ENCODE measurements at regions not wholly inside any gene's neighbourhood (a gene's known extent, or its start where the extent isn't known, plus 50 kb on each side); places are given as distances from the start of the nearest gene placed in this dataset.
"Not testable (repeated sequence)": the region's sequence is repeated elsewhere in the genome, so short reads cannot be mapped to it uniquely, and the experiment has no call there.

DNA sequence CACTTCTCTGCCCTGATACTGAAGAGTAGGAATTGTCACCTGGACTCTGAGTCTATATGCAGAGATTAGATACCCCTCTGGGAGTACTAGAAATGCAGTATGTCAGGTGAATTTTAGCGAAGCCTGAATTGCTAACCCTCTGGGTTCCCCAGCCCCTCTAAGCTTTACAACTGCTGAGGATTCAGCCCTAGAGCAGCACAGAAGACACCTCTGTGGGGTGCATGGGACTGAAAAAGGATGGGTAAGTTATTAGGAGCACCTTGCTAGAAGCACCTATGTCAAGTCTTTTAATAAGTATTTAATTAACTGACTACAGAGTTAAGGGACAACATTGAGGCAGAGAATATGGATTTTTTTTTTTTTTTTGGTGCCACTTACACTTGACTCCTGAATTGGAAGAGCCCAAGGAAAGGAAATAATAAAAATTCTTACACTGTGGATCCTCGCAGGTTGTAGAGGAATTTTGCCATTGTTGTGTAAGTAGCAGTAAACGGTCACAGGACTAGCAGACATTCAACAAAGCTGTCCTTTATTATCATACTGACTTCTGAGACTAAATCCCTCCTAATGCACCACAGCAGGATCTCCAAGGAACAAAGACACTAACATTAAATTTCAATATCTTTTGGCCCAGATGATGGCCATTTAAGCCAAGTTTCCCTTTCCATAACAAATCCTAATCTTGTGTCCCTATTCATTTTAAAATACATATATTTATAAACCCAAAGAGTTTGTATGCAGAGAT is 253.2 kb downstream of the ANKRD50 start:
- DNase-seq: no peak

- DNase-seq: no peak
These were observed 252.6 kb downstream of the ANKRD50 start for GRCh38 chr4:124459941-124460310.

GRCh38 chr4:124461592-124461991 is 250.9 kb downstream of the ANKRD50 start:
- DNase-seq: not testable (repeated sequence)

GRCh38 chr4:124462954-124463828 is 249.3 kb downstream of the ANKRD50 start:
- no peak for DNase-seq

DNA sequence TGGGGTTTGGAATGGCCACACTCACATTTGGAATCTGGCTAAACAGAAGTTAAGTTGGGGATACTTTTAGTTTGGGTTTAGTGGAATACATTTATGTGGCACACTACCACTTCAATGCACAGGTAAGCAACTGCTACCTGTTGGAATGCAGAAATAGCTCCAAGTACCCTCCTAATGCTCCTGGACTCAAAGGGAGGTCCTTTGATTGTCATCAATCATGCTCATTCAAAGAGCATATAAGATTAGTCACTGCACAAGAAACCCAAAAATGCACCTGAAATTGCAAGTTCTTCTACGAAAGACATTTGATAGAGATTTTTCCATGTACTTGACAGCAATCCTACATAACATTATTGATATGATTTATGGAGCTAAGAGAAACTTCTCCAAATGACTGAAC is 247.7 kb downstream of the ANKRD50 start:
- no peak for DNase-seq

DNA sequence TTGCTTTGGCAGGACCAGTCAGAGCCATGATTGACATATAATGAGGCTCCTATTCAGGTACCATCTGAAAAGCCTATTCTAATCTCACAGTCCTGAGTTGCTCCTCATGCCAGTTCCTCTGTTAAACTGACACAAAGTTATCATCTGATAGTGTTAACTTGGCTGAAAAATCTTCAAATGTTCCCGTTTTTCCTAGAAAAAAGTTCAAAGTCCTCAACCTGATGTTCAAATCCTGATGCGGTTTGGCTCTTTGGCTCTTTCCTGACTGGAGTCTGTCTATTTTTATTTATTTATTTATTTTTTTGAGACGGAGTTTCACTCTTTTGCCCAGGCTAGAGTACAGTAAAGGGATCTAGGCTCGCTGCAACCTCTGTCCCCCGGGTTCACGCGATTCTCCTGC is 244.2 kb downstream of the ANKRD50 start:
- DNase-seq: no peak

GRCh38 chr4:124469981-124470380 is 242.6 kb downstream of the ANKRD50 start:
- DNase-seq: no peak

- DNase-seq: no peak
These were observed 234.1 kb downstream of the ANKRD50 start for GRCh38 chr4:124478470-124478869.

- DNase-seq: no peak
These were observed 232.5 kb downstream of the ANKRD50 start for GRCh38 chr4:124480061-124480460.

DNA sequence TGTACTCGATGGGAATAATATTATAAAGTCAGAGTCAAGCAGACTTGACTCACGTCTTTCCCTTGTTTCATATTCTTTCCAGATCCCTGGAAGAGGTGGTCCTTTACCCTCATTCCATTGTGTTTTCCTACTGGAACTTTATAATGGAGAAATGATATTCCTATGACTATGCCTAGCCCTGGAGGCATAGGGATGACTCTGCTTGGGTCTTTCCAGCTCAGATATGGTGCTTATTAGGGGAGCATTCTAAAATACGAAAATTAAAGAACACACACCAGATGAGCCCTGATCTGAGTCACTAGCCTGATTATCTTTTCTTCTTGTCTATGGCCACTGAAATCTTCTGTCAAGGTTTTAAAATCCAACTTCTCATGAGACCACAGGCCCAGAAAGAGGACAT is 231.4 kb downstream of the ANKRD50 start:
- no peak for DNase-seq

GRCh38 chr4:124483048-124483906 is 229.3 kb downstream of the ANKRD50 start:
- DNase-seq: no peak

- no peak for DNase-seq
These were observed 228.5 kb downstream of the ANKRD50 start for GRCh38 chr4:124484008-124484407.

DNA sequence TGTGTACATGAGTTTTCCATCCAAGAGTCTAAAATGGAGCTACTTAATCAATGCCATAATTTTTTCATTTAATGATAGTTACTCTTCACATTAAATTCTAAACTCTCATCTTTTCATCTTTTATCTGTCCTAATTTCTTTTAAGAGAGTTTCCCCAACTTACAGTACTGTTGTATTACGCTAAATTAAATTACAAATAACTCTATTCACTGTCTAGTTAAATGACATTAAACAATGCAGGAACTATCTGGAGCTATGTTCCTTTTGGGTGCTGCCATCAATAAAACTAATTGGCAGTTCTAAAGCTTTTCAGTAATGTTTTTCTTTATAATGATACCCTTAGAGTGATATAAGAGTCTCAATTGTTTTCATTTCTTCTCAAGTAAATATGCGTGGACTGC is 227.6 kb downstream of the ANKRD50 start:
- DNase-seq: no peak

- DNase-seq: no peak
These were observed 226.1 kb downstream of the ANKRD50 start for GRCh38 chr4:124486423-124486822.

DNA sequence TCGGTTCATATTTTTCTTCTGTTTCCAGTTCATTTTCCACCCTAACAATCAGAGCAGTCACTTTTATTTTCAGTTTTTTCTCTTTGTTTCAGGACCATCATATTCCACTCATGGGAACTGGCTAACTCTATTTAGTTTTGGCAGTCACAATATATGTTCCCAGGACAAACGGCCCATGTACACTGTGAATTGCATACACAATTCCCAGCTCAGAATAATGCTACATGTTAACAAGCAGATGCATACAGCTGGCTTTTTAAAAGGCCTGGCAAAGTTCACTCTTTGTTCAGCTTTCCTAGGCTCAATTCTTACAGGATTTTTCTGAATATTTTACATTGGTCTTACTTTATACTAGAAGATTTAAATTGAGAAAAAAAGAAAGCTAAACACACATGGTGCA is 224.9 kb downstream of the ANKRD50 start:
- no peak for DNase-seq

DNA sequence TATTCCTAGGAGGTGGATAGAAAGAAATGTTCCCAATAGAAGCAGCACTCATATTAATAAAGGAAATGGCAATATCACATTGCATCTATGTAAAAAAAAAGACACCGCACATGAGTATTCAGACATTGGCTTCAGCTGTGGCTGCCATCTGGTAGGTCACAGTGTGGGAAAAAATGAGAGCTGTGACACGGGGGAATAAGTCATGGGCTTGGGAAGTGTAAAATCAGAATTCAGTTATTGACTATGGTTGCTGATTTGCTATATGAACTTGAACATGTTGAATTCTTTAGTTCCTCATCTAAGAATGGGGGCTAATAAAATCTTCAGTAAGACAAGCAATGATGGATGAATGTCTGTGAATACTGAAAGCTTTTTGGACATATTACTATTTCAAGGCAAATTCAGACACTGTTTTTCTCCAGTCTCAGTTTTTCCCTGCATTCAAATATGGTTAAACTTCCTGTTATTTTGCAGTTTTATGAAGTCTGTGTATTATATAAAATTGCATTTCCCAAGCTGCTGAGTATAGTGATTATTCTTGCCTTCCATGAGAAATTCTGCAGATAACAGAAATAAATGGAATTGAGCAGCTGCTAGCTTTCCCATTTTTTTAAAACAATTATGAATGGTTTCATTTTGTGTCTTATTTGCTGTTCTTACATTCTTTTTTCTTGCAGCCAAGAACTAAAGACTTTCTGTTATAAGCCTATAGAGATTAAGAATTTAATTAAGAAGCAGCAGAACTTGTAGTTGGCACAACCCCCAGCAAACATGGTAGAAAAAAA is 221.0 kb downstream of the ANKRD50 start:
- DNase-seq: no peak

- no peak for DNase-seq
These were observed 213.3 kb downstream of the ANKRD50 start for GRCh38 chr4:124499261-124499660.

GRCh38 chr4:124501576-124501975 is 211.0 kb downstream of the ANKRD50 start:
- DNase-seq: no peak

GRCh38 chr4:124504431-124504830 is 208.1 kb downstream of the ANKRD50 start:
- DNase-seq: no peak

DNA sequence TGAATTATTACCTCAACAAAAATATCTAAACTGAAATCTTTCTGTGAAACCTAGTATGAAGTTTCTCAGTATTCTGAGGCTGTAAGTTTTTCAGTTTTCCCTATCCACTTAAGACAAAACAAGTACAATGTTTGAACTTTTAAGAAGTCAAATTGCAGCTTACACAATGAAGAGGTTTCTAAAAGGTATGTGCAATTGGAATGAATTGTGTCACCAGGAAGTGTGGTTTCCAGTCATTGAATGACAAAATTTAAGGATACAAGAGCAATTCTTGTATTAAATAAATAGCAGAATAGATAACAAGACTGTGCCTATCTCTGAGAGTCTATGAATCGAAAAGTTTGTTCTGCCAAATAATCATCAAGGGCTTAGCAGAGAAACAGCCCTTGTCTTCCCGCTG is 207.3 kb downstream of the ANKRD50 start:
- DNase-seq: no peak

- no peak for DNase-seq
These were observed 203.4 kb downstream of the ANKRD50 start for GRCh38 chr4:124509151-124509550.

DNA sequence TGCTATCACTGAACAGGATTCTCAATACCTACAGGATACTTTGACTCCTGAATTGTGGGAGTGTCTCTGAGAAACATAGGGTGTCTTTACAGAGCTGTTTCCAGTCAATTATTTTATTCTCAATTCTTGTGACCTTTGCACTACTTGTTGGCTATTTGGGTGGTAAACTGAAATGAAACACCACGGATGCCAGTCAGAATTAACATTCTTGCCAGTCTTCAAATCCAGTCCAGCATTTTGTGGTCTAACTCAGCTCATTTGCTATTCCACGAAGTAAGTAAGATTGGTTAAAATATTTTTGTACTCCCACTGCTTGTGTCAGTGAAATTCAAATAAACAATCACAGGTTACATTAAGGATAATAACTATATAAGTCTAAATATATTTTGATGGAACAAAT is 197.9 kb downstream of the ANKRD50 start:
- DNase-seq: no peak

- no peak for DNase-seq
These were observed 196.9 kb downstream of the ANKRD50 start for GRCh38 chr4:124515591-124515990.

Measured in stimulated activated CD4-positive, alpha-beta T cell treated with anti-CD3 and anti-CD28 coated beads, Interleukin-15, amount 100 ng/mL, for 24 hours (primary cell).